SKM-1 treated with dmso at 0.1 percent for 144 hours (cell line): ENCODE measurements at regions not wholly inside any gene's neighbourhood (a gene's known extent, or its start where the extent isn't known, plus 50 kb on each side); places are given as distances from the start of the nearest gene placed in this dataset.

ENCODE experiments used
- DNase-seq: peaks from one replicate; lab custom pipeline; 2025; ENCODE audit not compliant: unreplicated experiment; lab: John Stamatoyannopoulos, UW

DNA sequence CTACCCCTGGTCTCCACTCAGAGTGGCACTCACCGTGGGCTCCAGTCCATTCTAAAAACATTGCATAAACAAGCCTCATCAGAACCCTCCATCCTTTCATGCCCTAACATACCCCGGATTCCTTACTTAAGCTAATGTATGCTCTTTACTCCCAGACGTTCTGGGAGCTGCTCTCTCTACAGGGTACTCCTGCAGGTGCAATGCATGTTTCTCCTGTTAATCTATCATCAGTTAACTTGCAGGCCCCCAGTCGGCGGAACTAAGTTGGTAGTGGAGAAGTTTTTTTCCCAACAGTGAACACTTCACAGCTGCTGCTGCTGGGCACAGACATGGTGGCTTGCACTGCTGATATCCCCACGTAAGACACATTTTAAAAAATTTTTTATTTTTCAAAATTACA lies 161.6 kb upstream of the FAT1 start:
- DNase-seq = no peak

DNA sequence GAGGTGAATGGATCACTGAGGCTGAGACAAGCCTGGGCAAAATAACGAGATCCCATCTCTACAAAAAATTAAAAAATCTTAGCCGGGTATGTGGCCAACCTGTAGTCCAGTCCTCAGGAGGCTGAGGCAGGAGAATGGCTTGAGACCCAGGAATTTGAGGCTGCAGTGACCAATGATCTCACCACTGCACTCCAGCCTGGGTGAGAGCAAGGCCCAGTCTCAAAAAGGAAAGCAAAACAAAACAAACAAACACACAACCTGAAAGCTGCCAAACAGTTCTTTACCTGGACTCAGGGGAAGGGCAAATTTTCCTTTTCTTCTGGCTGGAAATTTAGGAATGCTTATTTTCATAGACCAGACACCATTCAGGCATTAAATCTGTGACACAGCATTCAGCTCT lies 163.1 kb upstream of the FAT1 start:
- DNase-seq = no peak

DNA sequence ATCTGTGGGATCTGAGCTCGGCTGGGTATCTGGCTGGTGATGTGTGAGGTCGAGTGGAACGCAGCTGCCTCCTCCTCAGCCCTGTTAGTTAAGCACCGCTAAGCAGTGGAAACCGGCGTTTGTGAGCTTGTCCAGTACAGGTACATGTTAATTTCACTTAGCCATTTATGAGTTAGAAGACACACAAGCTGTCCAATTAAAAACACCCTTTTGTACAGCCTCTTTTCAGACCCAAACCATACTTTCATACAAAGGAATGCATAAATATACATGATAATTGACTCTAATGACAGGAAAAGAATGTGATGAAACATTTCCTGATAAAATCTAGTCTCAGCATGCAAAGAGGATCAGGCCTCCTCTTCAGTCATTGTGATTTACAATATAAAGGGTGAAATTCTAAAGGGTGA lies 163.6 kb upstream of the FAT1 start:
- no peak for DNase-seq

DNA sequence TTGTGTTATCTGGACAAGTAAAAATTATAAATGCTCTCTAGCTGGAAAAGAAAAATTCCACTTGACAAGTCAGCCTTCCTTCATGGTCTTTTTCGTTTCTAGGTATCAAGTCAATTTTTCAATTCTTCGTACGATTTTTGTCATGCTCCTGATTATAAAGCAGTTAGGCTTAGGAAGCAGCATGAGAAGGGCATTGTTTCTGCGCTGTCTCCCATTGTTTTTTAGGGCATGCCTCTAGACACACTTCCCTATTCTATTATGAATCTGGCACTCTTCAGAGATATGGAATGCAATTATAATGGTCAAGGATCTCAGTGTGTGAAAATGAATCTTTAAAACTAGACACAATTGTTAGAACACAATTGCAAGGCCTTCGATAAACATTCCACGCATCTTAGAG lies 164.1 kb upstream of the FAT1 start:
- DNase-seq = no peak

DNA sequence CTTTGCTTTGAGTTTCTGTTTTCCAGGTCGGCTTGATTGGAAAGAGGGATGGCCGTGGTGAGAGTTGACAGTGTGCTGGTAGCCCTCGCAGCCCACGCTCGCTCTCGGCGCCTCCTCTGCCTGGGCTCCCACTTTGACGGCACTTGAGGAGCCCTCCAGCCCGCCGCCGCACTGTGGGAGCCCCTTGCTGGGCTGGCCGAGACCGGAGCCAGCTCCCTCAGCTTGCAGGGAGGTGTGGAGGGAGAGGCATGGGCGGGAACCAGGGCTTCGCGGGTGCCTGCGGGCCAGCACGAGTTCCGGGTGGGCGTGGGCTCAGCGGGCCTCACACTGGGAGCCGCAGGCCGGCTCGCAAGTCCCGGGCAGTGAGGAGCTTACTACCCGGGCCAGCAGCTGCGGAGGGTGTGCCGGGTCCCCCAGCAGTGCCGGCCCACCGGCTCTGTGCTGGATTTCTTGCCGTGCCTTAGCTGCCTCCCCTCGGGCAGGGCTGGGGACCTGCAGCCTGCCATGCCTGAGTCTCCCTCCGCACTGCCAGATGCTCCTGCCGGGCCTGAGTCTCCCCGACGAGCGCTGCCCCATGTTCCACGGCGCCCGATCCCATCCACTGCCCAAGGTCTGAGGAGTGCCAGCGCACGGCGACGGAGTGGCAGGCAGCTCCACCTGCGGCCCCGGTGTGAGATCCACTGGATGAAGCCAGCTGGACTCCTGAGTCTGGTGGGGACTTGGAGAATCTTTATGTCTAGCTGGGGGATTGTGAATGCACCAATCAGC lies 166.4 kb upstream of the FAT1 start:
- no peak for DNase-seq

DNA sequence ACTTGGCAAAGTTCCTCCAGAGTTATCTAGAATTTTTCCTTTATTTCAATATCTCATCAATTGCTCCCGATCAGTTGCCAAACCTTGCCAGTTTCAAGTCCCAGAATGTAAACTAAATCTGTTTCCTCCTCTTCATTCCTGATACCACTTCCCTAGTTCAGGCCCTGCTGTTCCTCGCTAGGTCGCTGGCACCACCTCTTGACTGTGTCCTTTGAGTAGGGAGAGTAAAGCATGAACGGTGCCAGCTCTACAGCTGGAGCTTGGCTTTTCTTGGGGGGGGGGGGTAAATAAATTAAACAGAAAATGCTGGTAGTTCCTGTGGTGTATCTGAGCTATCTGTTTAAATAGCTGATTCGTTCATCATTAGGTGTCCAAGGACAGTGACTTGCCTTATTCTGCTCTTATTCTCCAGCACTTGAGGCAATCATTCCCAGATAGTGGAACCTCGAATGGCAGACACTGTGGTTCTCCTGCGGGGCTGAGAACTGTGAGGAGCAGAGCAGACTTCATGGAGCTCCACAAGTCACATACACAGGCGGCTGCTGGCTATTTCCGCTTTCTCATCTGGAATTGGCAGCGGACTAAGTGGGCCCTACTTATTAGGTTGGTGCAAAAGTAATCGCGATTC lies 168.3 kb upstream of the FAT1 start:
- no peak for DNase-seq

DNA sequence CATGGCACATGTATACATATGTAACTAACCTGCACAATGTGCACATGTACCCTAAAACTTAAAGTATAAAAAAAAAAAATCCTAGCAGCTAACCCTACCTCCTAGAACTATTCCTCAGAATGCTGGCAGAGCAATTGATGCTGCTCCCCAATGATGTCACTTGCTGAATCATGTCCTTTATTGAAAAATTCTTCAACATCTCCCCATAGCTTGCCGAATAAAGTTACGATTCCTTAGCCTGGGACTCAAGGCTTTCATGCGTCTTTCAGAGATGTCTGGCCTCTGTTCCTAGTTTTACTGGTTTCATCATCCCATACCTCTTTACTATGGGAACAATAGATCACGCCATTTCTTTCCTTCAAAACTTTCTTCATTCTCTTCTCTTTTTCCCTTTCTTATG lies 174.7 kb upstream of the FAT1 start:
- DNase-seq = no peak

DNA sequence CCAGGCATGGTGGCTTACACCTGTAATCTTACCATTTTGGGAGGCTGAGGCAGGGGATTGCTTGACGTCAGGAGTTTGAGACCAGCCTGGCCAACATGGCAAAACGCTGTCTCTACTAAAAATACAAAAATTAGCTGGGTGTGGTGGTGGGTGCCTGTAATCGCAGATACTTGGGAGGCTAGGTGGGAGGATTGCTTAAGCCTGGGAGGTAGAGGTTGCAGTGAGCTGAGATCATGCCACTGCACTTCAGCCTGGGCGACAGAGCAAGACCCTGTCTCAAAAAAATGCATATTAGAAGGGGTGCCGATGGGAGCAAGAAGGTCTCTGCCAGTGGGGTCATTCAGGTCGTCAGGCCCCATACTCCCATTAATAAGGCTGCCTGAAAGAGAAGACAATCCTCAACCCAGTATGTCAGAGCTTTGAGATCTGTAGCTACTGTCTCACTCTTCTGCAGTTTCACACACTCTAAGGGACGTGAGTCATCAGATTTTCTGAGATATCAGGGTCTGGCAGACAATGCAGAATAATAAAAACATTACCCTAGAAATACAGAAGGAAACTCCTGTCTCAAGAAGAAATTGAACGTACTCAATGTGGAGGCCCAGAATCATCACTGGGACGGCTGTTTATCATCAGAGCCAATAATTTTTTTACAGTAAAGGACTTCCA lies 176.7 kb upstream of the FAT1 start:
- no peak for DNase-seq

DNA sequence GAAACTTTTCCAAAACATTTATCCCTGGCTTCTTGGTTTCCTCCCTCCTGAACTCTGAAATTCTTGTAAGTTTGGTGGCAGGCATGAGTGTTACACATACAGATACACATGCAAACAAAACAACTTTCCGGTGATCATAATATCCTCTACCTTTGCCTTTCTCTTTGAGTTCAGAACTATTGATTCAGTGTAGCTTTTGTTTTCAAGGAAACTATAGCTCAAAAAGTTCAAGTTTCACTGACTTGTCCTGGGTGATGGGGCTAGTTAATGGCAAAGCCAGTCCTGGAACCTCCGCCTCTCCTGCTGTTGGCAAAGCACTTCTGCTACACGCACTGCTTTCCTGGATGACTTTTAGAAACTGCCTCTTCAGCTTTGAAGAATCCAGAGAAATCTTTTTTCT lies 177.3 kb upstream of the FAT1 start:
- DNase-seq = no peak

DNA sequence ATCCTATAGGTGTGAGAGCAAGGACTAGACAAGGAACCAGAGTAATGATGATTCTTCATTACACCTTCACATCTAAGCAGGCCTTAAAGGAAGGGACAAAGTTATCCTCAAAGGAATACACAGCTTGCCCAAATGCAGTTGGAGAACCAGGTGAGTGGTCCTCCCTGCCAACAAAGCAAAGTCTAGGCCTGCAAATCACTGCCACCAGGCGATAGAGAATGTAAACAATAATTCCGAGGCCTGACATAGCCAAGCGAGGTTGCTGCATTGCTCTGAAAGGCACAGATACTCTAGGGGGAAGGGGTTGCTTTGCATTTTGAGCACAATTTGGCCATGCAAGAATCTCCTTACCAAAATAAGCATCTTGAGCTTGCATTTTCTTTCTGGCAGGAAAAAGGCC lies 178.2 kb upstream of the FAT1 start:
- no peak for DNase-seq

DNA sequence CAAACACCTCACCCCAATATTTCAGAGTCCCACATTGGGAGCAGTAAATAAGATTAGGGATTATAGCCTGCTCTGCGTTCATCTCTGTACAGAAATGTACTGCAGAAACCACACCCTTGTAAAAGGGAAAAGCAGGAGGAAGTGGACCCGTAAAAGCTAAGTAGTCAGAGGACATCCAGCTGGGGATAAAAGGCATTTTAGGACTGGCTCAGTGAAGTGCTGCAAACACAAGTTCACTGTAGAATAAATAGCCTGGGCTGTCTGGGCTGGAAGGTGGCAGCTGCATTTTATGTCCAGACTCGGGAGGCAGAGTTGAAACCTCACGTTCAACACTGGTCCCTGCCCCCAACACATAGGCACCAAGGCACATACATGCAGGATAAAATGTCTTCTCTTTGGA lies 178.7 kb upstream of the FAT1 start:
- DNase-seq = no peak

DNA sequence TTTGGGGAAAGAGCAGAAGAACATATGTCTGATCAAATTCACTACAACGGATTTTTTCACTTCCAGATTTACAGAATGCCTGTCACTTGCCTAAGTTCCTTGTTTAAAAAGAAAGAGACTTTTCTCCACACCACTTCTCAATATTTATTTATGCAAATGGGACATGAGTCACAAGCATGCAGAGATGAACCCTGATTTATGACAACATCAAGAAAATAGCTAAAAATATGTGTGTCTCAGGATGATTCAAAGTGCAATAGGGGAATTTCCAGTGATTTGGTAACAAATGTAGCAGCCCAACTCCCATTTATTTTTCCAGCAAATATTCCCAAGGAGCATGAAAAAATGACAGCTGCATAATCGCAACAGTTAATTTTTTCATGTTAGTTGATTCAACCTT lies 180.4 kb upstream of the FAT1 start:
- DNase-seq = no peak

DNA sequence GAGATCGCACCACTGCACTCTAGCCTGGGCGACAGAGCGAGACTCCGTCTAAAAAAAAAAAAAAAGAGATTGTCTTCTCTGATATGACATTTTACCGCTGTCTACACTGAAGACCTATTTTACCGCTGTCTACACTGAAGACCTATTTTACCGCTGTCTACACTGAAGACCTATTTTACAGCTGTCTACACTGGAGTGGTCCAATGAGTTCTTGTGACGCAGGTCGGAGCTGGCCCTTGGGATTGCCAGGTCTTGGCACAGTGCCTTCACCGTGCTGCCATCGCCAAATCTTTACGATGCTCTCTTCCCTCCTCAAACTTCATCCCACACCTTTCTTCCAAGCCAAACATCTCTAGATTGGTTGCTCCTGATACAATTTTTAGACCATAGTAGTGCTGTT lies 183.1 kb upstream of the FAT1 start:
- no peak for DNase-seq

DNA sequence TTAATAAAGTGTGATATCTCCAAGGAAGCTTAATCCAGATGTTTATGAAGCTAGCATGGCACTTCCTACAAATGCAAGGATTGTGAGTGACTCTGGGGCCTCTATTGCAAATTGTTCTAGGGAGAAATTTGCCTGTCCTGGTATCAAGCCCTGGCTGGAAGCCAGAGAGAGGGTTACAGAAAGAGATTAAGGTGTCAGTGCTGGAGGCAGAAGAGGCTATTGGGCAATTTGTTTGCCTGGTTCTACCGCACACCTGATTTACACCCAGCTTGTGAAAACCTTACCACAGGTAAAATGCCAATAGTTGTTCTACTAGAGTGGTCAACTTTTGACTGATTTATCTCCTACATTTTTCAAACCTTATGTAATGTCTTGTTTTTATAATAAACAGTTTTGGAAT lies 186.7 kb upstream of the FAT1 start:
- DNase-seq = no peak

DNA sequence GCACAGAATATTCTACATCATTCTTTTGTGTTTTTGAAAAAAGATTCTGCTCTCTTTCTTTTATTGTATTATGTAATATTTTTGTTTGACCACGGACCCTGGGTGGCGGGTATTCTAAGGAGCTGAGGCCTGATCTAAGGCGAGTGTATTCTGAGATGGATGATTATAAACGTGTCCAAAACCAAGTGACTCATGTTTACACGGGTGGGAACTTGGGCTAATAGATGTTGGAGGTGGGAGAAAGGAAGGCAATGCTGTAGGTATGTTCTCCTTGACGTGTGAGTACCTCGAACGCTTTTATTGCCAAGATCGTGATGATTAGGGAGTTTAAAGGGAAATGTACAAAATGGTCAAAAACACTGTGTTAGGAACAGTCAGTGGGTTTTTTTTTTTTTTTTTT lies 188.9 kb upstream of the FAT1 start:
- DNase-seq = no peak

DNA sequence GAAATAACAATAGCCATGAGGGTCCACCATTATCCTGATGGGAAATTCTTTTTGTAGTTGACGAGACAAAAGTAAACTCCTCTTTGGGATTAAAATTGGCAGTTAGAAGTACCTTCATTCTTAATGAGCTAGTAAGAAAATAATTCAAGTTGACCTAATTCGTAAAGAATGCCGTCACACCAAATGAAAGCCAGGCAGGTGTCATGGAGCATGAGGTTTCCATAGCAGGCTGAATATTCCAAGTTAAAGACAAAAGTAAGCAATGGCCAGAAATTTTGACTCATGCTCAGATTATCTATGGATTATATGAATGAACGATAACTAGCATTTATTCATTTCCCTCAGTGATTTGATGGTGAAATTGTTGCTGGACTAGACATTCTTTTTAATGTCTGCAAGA lies 192.2 kb upstream of the FAT1 start:
- DNase-seq = no peak

DNA sequence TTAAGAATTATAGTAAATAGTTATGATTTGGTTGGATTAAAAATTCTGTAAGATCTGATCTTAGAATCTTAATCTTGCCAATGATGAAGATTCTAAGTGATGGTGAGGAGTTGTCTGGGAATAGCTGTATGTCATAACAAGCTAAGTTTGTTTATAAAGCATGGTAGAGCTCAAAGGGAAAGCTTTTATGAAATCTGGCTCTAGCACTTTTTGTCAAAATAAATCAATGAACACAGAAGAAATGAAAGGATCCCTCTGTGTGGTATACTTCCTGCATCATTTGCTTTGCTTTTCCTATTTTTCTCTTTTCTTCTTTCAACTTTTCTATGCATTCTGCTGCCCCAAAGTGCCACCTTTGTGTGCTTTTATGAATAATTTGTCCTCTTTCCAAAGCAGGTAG lies 193.5 kb upstream of the FAT1 start:
- no peak for DNase-seq

DNA sequence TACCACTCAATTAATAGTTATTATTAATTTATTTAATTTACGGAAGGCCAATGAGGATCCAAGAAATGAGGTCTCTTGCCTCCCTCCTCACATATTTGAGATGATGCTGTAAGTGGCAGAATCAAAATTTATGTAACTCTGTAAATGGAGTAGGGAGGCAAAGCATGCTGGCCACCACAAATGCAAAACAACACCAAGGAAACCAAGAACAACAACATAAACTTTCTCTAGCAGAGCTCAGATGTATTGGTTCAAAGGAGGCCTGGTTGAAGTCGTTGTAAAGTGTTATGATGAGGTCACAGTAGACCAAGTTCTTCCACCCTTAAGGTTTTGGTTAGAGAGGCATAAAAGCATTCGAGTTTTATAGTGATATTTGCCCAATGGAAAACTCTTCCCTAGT lies 194.8 kb upstream of the FAT1 start:
- no peak for DNase-seq

DNA sequence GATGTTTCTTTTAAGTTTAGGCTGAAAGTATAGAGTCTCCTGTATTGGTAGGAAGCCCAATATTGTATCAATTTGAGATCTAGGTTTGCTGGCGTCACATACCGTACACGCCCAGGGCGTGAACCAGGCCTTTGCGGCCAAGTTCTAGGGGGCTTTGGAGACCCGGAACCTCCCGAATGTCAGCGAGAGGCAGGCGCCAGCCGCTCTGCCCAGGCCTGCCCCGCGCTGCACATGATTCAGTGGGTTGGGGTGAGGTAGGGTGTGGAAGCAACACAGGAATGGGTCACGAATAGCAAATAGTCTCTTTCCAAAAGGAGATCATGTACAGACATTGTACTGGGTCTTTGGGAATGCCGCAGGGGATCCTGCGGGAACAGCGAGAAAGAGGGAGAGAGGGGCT lies 195.7 kb upstream of the FAT1 start:
- DNase-seq = no peak

DNA sequence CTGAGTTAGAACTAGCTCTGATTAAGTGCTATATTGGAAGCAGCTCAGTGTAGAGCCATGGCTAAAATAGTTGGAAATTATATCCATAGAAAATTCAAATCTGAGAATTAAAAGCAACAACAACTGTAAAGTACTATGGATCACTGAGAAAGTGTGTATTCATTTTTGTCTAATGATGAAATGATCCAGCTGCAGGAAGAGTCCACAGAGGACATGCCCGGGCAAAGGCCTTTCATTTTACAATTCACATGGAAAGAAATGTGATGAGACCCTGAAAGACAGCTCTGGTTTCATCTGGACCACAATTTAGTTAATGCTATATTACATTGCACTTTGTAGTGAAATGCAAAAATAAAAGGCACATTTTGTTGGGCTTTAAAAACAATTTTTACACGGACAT lies 196.8 kb upstream of the FAT1 start:
- no peak for DNase-seq

DNA sequence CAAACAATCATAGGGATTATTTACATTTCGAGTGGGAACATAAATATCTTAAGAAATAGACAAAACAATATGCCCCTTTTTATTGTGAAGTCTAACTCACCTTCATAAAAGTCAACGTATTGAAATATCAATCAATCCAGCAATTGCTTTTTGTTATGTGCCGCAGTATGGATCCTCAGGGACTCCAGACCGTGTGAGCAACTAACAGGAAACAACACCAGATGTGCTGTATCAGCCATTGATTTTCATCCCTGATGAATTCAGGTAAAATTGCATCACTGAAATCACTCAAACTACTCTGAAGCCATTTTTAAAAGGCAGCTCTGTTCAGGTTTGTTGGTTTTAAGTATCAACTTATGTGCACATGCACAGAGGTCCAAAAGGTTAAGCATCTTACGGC lies 197.3 kb upstream of the FAT1 start:
- no peak for DNase-seq

DNA sequence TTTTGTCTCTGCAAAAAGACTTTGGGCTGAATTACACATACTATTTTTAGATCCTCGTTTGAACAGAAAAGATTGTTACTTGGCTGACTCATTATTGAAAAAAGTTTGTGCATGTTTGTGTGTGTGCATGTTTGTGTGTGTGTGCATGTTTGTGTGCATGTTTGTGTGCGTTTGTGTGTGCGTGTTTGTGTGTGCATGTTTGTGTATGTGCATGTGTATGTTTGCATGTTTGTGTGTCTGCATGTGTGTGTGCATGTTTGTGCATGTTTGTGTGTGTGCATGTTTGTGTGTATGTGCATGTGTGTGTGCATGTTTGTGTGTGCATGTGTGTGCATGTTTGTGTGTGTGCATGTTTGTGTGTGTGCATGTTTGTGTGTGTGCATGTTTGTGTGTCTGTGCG lies 201.1 kb upstream of the FAT1 start:
- no peak for DNase-seq

DNA sequence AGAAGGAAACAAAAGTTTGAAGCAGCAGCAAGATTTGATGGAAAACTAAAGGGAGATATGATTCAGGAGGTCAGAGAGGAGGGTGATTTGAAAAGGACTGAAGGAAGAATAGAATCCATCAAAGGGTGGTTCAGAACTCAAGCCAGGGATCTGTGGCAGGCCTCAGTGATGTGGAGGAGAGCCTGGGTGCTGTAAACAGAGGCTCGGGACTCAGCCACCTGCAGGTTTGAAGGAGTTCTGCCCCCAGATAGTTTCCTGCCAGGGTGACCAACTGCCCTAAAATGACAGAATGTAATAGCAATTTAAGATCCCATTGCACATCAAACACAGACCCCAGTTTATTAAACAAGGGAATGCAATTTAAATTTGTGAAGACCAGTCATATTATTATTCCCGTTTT lies 204.0 kb upstream of the FAT1 start:
- no peak for DNase-seq
